ENCODE measurements at regions not wholly inside any gene's neighbourhood (a gene's known extent, or its start where the extent isn't known, plus 50 kb on each side); places are given as distances from the start of the nearest gene placed in this dataset.

GRCh38 chr18:72470391-72470790, 73.8 kb downstream of the CBLN2 start:
- no peak for DNase-seq

GRCh38 chr18:72468021-72468710, 76.0 kb downstream of the CBLN2 start:
- no peak for DNase-seq

GRCh38 chr18:72460210-72460680, 83.9 kb downstream of the CBLN2 start:
- no peak for DNase-seq

- DNase-seq = no peak
Measured at GRCh38 chr18:72458271-72458670, 85.9 kb downstream of the CBLN2 start.

GRCh38 chr18:72456802-72457201, 87.3 kb downstream of the CBLN2 start:
- no peak for DNase-seq

GRCh38 chr18:72452328-72452727, 91.8 kb downstream of the CBLN2 start:
- DNase-seq = no peak

GRCh38 chr18:72444798-72445155, 99.4 kb downstream of the CBLN2 start:
- DNase-seq = no peak

GRCh38 chr18:72444111-72444797, 99.9 kb downstream of the CBLN2 start:
- no peak for DNase-seq

- no peak for DNase-seq
Measured at GRCh38 chr18:72436401-72436800, 107.7 kb downstream of the CBLN2 start.

- DNase-seq = no peak
Measured at GRCh38 chr18:72433756-72434155, 110.4 kb downstream of the CBLN2 start.

GRCh38 chr18:72427721-72428120, 116.4 kb downstream of the CBLN2 start:
- DNase-seq = no peak

GRCh38 chr18:72419914-72420313, 124.2 kb downstream of the CBLN2 start:
- DNase-seq = no peak

GRCh38 chr18:72412927-72413326, 131.2 kb downstream of the CBLN2 start:
- no peak for DNase-seq

- DNase-seq = no peak
Measured at GRCh38 chr18:72411261-72411660, 132.9 kb downstream of the CBLN2 start.

GRCh38 chr18:72410399-72410798, 133.7 kb downstream of the CBLN2 start:
- DNase-seq = no peak

GRCh38 chr18:72409903-72410302, 134.2 kb downstream of the CBLN2 start:
- DNase-seq = no peak

GRCh38 chr18:72407048-72407447, 137.1 kb downstream of the CBLN2 start:
- DNase-seq = no peak

GRCh38 chr18:72391951-72392350, 152.2 kb downstream of the CBLN2 start:
- no peak for DNase-seq

- no peak for DNase-seq
Measured at GRCh38 chr18:72391427-72391826, 152.7 kb downstream of the CBLN2 start.

- DNase-seq = no peak
Measured at GRCh38 chr18:72378016-72378415, 166.1 kb downstream of the CBLN2 start.

- no peak for DNase-seq
Measured at GRCh38 chr18:72376256-72376655, 167.9 kb downstream of the CBLN2 start.

GRCh38 chr18:72375618-72376017, 168.5 kb downstream of the CBLN2 start:
- DNase-seq = no peak

GRCh38 chr18:72372076-72372475, 172.1 kb downstream of the CBLN2 start:
- DNase-seq = no peak

GRCh38 chr18:72368308-72368707, 175.8 kb downstream of the CBLN2 start:
- no peak for DNase-seq

- no peak for DNase-seq
Measured at GRCh38 chr18:72360634-72361033, 183.5 kb downstream of the CBLN2 start.
